GM12874 (cell line): ENCODE measurements at regions not wholly inside any gene's neighbourhood (a gene's known extent, or its start where the extent isn't known, plus 50 kb on each side); places are given as distances from the start of the nearest gene placed in this dataset.

Experiments
- TF ChIP-seq, protein P1 (sequence below): IDR thresholded peaks from 2 replicates; pipeline ENCODE4 v1.5.1; 2011; ENCODE audit warnings: low read depth, mild to moderate bottlenecking, control low read depth, low read length, moderate library complexity; ENCODE audit not compliant: insufficient read depth

DNA sequence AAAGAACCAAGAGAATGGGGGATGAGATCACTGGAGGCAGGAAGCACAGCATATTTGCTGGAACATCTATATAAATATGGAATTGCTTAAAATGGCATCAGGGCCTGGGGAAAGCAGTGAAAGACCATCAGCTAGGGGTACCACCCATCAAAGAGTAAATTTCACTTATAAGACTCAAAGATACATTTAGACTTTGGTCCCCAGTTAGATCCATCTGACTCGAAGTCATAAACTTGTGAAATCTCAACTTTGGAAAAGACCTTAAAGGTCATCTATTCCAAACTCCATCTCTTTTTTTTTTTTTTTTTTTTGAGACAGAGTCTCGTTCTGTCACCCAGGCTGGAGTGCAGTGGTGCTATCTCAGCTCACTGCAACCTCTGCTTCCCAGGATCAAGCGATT is 109.8 kb downstream of the UNC5CL start:
- TF ChIP-seq, protein P1, sequence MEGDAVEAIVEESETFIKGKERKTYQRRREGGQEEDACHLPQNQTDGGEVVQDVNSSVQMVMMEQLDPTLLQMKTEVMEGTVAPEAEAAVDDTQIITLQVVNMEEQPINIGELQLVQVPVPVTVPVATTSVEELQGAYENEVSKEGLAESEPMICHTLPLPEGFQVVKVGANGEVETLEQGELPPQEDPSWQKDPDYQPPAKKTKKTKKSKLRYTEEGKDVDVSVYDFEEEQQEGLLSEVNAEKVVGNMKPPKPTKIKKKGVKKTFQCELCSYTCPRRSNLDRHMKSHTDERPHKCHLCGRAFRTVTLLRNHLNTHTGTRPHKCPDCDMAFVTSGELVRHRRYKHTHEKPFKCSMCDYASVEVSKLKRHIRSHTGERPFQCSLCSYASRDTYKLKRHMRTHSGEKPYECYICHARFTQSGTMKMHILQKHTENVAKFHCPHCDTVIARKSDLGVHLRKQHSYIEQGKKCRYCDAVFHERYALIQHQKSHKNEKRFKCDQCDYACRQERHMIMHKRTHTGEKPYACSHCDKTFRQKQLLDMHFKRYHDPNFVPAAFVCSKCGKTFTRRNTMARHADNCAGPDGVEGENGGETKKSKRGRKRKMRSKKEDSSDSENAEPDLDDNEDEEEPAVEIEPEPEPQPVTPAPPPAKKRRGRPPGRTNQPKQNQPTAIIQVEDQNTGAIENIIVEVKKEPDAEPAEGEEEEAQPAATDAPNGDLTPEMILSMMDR = no peak

DNA sequence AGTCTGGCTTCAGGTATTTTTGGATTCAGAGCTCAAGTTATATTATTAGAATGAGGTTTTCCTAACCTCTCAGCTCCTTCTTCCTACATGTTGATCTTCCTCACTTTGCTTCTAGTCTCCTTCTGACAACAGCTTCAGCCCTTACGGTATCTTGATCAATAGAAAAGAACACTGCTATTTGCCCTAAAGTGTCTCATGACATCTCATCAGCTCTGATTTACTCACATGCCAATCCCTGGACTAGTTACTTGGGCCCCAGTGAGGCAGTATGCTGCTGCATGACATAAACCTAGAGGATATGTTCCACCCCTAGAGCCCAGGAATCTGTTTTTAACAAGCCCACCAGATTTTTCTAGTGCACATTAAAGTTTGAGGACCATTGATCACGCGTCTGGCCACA is 110.3 kb downstream of the UNC5CL start:
- TF ChIP-seq, protein P1 = no peak

DNA sequence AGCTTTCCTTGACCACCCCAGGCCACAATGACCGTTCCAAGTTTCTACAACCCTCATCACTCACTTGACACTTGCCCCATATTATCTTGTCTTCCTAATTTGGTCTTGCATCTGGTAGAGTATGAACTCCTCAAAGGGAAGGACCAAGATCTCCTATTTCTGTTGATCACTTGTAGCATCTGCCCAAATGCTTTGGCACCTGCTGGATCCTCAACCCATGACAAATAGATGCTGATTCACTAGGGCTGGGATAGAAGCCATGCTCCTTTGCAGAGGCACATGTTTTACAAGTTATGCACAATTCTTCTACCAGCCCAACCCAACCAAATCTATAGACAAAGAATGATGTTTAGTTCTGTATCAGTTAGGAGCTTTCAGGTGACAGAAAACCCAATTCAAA is 110.7 kb downstream of the UNC5CL start:
- TF ChIP-seq, protein P1 = no peak

DNA sequence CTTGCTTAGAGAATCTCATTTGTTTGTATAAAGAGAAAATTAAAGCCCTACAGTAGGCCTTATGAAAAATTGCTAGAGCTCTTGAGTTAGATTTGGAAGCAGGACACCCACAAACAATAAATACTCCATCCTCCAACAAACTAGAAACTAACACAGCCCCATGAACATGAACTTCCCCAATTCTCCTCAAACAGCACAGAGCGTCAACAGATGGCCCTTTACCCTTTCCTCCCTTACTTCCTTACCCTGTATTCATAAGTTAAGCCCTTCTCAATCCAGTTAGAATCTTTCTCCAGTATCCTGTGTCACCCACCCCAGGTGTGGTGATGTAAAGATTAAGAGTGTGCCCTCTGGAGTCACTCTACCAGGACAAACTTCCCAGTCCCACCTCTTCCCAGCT is 113.7 kb downstream of the UNC5CL start:
- TF ChIP-seq, protein P1 = no peak

DNA sequence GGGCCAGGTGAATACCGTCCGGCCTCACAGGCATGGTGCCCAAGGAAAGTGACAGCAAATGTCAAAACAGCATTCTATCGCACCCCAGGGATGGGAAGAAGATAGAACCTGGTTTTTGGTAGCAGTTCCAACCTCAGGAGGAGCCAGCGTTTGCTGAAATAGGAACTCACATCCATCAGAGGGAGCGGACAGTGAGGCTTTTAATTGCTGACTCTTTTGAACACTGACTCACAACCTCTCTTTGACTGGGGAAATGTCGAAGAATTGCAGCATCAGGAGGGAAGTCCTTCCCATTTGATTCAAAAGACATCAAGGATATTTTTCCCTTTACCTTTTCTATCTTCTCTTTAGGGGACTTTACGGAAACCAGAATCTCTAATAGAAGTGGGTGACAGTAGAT is 114.2 kb downstream of the UNC5CL start:
- TF ChIP-seq, protein P1 = no peak

DNA sequence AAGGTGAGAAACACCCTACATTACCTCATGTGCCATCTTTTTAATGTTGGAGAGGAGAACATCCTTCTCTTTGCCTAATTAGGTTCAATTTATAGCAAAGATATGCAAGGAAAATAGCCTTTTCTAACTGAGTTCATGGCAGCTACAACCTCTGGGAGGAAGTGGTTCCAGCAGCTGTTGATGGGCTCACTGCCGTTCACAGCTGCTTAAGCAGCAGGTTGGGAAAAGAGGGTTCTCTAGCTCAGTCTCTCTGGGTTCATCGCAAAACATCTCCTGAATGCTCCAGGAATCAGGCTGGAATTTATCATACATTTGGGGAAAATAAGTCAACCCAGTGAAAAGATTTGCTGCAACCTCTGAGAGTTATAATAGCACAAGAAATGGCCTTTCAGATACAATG is 115.1 kb downstream of the UNC5CL start:
- TF ChIP-seq, protein P1 = no peak

DNA sequence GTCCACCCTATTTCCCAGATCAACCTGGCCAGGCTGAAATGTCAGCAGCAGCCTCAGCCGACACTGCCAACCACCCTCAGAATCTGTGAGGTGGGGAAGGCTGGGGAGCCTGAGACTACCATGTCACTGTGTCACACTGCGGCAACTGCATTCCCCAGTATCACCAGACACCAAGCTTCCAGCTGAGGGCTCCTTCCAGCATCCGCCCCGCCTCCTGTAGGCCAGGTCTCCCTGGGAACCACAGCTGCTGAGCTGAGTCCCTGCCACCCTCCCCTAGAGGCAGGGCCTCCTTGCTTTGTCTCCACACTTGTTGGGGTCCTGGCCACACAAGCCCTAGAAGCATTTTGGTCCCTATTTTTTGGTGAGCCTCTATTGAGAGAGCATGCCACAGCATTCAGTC is 115.7 kb downstream of the UNC5CL start:
- TF ChIP-seq, protein P1 = no peak

DNA sequence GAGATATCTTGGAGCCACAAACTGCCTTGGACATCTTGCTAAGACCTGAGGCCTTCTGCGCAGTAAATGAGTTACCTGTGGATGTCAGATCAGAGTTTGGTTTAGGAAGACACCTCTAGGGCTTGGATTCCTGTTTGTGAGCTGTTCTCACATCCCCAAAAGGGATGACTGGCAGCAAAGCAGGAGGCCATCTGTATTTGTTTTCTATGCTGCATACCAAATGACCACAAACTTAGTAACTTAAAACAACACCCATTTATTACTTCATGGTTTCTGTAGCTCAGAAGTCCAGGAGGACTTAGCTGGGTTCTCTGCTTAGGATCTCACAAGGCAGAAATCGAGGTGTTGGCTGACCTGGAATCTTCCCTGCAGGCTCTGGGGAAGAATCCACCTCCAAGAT is 116.7 kb downstream of the UNC5CL start:
- TF ChIP-seq, protein P1 = no peak
